Suprapubic skin (tissue), 4 donors: ENCODE measurements at regions not wholly inside any gene's neighbourhood (a gene's known extent, or its start where the extent isn't known, plus 50 kb on each side); places are given as distances from the start of the nearest gene placed in this dataset.

Source experiments
- DNase-seq, 2 donors: peaks; one replicate each; pipeline ENCODE4 v3.0.0-alpha.2; 2019; ENCODE audit warnings: low spot score in 2 of 2
- H3K27ac ChIP-seq: fragments of 200-600 bp; sonication (generic); one replicate; pipeline ENCODE4 v1.5.1; 2019
- H3K27me3 ChIP-seq: fragments of 200-600 bp; sonication (generic); one replicate; pipeline ENCODE4 v1.5.1; 2019
- H3K36me3 ChIP-seq: fragments of 200-600 bp; sonication (generic); one replicate; pipeline ENCODE4 v1.5.1; 2019
- H3K4me1 ChIP-seq: fragments of 200-600 bp; sonication (generic); one replicate; pipeline ENCODE4 v1.5.1; 2019
- H3K4me3 ChIP-seq: fragments of 200-600 bp; sonication (generic); one replicate; pipeline ENCODE4 v1.5.1; 2019; ENCODE audit warnings: mild to moderate bottlenecking
- H3K9me3 ChIP-seq: fragments of 200-600 bp; sonication (generic); one replicate; pipeline ENCODE4 v1.5.1; 2019
- EP300 ChIP-seq: sonication (generic); formaldehyde crosslinking; IDR thresholded peaks from one replicate; pipeline ENCODE4 v1.6.1; 2017; ENCODE audit warnings: antibody characterized with exemption
- POLR2A ChIP-seq, 2 donors: fragments of 450-650 bp; IDR thresholded peaks; one replicate each; pipeline ENCODE4 v1.6.1; 2017; ENCODE audit warnings: antibody characterized with exemption in 2 of 2, mild to moderate bottlenecking in 2 of 2, moderate library complexity in 2 of 2
- POLR2AphosphoS5 ChIP-seq, 3 donors: sonication (generic); formaldehyde crosslinking; IDR thresholded peaks; one replicate each; pipeline ENCODE4 v1.6.1; 2017; ENCODE audit warnings: antibody characterized with exemption in 3 of 3
- WGBS: methylation state at CpG from one replicate; pipeline ENCODE4 v1.1.5; 2018; 5-methylcytosine and 5-hydroxymethylcytosine counted together
- TF ChIP-seq, protein P1 (sequence below), 2 donors: fragments of 200-600 bp in 1 of 2; fragments of 450-650 bp in 1 of 2; sonication (generic) in 1 of 2; IDR thresholded peaks; one replicate each; pipeline ENCODE4 v1.5.1; 2016 to 2019; ENCODE audit warnings: antibody characterized with exemption in 2 of 2, mild to moderate bottlenecking in 1 of 2, moderate library complexity in 1 of 2

DNA sequence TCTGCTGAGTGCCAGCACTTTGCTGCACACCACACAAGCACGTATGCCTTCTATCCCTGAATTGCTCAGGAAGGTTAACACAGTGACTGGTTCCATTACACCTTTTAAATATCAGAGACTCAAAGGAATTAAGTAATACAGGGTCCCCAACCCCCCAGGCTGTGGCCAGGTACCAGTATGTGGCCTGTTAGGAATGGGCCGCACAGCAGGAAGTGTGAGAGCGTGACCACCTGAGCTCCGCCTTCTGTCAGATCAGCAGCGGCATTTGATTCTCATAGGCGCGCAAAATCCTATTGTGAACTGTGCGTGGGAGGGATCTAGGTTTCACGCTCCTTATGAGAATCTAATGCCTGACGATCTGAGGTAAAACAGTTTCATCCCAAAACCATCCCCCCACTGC is 194.5 kb downstream of the FOXO1 start:
- H3K27me3 ChIP-seq, result no peaks in the 10 kb centered on the region
- no peak overlapping the region for H3K4me3 ChIP-seq
- TF ChIP-seq POLR2A (IDR thresholded peaks at IDR 0.05), result no peak
- TF ChIP-seq EP300, result no peak
- TF ChIP-seq POLR2AphosphoS5 (IDR thresholded peaks at IDR 0.05), result no peak
- TF ChIP-seq, protein P1, sequence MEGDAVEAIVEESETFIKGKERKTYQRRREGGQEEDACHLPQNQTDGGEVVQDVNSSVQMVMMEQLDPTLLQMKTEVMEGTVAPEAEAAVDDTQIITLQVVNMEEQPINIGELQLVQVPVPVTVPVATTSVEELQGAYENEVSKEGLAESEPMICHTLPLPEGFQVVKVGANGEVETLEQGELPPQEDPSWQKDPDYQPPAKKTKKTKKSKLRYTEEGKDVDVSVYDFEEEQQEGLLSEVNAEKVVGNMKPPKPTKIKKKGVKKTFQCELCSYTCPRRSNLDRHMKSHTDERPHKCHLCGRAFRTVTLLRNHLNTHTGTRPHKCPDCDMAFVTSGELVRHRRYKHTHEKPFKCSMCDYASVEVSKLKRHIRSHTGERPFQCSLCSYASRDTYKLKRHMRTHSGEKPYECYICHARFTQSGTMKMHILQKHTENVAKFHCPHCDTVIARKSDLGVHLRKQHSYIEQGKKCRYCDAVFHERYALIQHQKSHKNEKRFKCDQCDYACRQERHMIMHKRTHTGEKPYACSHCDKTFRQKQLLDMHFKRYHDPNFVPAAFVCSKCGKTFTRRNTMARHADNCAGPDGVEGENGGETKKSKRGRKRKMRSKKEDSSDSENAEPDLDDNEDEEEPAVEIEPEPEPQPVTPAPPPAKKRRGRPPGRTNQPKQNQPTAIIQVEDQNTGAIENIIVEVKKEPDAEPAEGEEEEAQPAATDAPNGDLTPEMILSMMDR (IDR thresholded peaks at IDR 0.05), result no peak
- WGBS, result 95% methylated on average over 10 of the region's 10 CpGs
- H3K36me3 ChIP-seq, result no peaks in the 10 kb centered on the region
- H3K9me3 ChIP-seq, result no peaks in the 10 kb centered on the region
- DNase-seq, result no peak
- no peaks in the 10 kb centered on the region for H3K4me1 ChIP-seq
- no peak overlapping the region for H3K27ac ChIP-seq

DNA sequence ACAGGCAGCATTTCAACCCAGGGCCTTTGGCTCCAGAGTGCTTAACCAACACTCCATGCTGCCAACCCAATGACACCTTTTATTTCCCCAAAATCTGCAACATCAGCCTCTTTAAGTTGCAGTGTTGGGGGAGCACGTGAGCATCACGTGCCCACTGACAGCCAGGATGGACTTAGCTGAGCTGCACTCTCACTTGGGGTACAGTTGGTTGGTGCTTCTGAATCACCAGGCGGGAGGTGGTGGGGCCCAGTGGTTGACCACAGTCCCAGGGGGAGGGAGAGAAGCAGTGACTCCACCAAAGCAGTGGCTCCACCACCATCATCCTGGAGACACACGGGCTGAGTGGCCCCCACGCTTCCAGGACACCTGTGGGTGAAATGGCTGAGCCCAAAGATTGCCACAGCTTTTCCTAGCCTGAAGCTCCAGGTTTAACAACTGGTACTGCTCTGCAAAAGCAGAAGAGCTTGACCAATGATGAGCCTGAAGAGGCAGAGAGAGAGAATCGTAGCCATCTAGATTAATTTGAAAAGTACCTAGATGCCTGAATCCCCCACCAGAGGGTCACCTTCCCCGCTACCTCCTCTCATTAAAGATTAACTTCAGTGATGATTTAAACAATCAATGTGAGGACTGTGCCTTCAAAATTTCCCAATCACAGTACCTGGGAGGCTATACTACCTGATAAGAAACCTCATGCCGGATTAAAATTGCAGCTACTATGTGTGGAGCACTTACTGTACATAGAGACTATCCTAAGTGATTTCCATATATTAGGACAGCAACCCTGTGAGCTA is 193.8 kb downstream of the FOXO1 start:
- H3K27me3 ChIP-seq, result no peaks in the 10 kb centered on the region
- no peaks in the 10 kb centered on the region for H3K36me3 ChIP-seq
- TF ChIP-seq EP300 (no peak), POLR2AphosphoS5 (IDR thresholded peaks at IDR 0.05) (no peak), POLR2A (IDR thresholded peaks at IDR 0.05) (no peak)
- TF ChIP-seq, protein P1 (IDR thresholded peaks at IDR 0.05), result no peak
- no peaks in the 10 kb centered on the region for H3K9me3 ChIP-seq
- 79% methylated on average over 6 of the region's 8 CpGs for WGBS
- no peak overlapping the region for H3K27ac ChIP-seq
- DNase-seq, result no peak
- H3K4me3 ChIP-seq, result no peak overlapping the region
- H3K4me1 ChIP-seq, result peaks cover 2% of the 10 kb centered on the region

DNA sequence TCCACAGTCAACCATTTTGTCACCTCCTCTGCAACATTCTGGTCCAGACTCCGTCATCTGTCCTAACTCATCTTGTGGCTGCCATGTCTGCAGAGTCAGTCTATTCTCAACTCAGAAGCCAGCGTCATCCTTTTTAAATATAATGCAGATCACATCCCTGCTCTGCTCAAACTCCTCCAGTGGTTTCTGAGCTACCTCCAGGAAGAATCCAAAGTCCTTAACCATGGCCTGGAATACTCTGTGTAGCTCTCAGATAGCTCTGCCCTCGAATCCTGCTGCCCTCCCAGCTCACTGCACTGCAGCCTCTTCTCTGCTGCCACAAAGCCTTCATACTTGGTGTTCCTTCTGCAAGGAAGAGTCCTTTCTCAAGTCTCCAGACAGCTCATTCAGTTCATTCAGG is 190.8 kb downstream of the FOXO1 start:
- Histone ChIP-seq H3K9me3 (no peaks in the 10 kb centered on the region), H3K36me3 (no peaks in the 10 kb centered on the region), H3K4me1 (peaks cover 2% of the 10 kb centered on the region), H3K27me3 (no peaks in the 10 kb centered on the region), H3K27ac (no peak overlapping the region), H3K4me3 (no peak overlapping the region)
- WGBS, result 95% methylated on average over 3 of the region's 3 CpGs
- no peak for DNase-seq
- TF ChIP-seq, protein P1 (IDR thresholded peaks at IDR 0.05), result no peak
- TF ChIP-seq POLR2A (IDR thresholded peaks at IDR 0.05), result no peak
- TF ChIP-seq EP300, result no peak
- no peak for TF ChIP-seq POLR2AphosphoS5 (IDR thresholded peaks at IDR 0.05)

DNA sequence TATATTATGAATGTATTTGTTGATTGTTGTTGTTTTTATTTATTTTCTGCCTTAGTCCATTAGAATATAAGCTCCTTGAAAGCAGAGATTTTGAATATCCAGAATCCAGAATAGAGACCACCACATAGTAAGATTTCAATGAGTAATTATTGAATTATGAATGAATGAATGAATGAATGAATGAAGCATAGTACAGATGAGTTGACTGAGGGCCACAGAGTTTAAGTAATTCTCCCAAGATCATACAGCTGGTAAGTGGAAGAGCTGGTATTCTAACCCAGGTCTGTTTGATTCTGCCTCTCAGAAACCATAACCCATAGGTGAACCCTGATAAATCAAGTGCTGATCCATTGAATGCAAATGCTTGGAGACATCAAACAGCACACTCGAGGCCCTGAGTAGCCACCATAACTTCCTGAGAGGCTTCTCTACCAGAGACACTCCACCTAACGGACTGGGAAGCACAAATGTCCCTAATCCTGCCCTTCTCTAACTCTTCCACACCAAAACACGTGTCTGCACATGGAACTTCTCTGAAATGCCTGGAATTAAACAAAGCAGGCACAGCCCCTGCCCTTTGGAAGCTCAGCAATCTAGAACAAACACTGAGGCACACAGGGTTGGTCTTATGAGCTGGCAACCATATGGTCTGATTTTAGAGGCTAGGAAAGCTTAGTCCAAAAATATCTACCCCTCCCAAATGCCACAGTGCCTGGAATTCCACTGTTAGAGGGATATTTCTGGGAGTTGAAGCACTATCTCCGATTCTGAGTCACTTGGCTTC is 190.1 kb downstream of the FOXO1 start:
- H3K36me3 ChIP-seq, result no peaks in the 10 kb centered on the region
- H3K27ac ChIP-seq, result no peak overlapping the region
- WGBS, result 58% methylated on average over 4 of the region's 4 CpGs
- peaks cover 2% of the 10 kb centered on the region for H3K4me1 ChIP-seq
- no peak for TF ChIP-seq POLR2A (IDR thresholded peaks at IDR 0.05)
- TF ChIP-seq, protein P1 (IDR thresholded peaks at IDR 0.05), result no peak
- no peak for TF ChIP-seq POLR2AphosphoS5 (IDR thresholded peaks at IDR 0.05)
- no peak for TF ChIP-seq EP300
- H3K27me3 ChIP-seq, result no peaks in the 10 kb centered on the region
- no peak for DNase-seq
- H3K9me3 ChIP-seq, result no peaks in the 10 kb centered on the region
- no peak overlapping the region for H3K4me3 ChIP-seq
